Coronary artery (tissue), 2 donors: ENCODE measurements at regions not wholly inside any gene's neighbourhood (a gene's known extent, or its start where the extent isn't known, plus 50 kb on each side); places are given as distances from the start of the nearest gene placed in this dataset.

Experiments used
- DNase-seq: peaks from one replicate; pipeline ENCODE4 v3.0.0-alpha.2; 2017; ENCODE audit warnings: low spot score
- H3K27ac ChIP-seq, 2 donors: fragments of 200-600 bp; sonication (generic); one replicate each; pipeline ENCODE4 v1.5.1; 2016 to 2019
- H3K4me3 ChIP-seq: fragments of 200-600 bp; sonication (generic); 2 replicates; pipeline ENCODE4 v1.5.1; 2016; ENCODE audit warnings: mild to moderate bottlenecking, moderate library complexity
- TF ChIP-seq, protein P1 (sequence below): fragments of 200-600 bp; sonication (generic); IDR thresholded peaks from one replicate; pipeline ENCODE4 v1.5.1; 2019; ENCODE audit warnings: antibody characterized with exemption

DNA sequence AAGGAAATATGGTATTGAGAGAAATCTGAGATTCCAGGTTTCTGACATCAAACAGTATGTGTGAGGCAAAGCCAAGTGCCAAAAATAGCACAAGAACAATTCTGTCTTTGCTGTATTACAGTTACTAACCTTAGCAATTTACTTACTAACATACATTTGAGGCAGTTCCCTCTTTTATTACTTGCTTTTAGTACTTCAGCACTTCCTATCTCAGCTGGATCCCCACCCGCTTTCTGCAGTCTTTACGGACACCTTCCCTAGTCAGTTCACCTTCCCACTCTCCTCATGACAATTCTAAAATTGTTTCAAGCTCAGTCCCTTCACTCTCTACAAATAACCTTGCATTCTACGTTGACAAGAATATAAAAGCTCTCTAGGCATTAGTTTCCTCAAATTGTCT lies 79.2 kb downstream of the ELAPOR2 start:
- H3K27ac ChIP-seq: no peak overlapping the region

DNA sequence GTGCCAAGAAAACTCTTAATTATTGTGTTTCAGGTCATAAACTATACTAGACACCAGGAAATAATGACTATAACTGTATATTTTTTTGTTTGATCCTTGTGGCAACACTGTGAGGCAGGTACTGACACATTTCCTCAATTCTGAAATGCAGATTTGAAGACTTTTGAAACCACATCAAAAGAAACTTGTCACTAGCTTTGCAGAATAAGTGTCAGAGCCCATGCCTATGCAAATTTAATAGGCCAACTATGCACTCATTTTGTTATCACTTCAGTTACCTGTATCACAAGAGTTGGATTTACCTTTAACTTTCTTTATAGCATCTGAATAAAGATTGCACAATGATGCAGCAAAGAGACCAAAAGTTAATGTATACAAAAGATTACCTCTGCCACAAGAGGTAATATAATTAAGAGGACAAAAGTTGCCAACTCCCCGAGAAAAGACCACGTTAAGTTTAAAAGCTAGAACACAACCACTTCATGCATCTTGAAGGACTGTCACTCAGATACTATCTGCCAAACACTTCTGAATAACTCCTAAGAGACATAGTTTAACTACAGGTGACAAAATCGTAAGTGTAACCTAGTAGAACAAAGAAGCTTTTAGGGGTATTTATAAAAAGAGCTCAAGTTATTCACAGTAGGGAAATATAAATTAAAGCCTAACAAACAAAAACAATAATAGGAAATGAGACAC lies 80.5 kb downstream of the ELAPOR2 start:
- no peak for DNase-seq
- Histone ChIP-seq H3K4me3 (no peak overlapping the region), H3K27ac (no peak overlapping the region)
- TF ChIP-seq, protein P1, sequence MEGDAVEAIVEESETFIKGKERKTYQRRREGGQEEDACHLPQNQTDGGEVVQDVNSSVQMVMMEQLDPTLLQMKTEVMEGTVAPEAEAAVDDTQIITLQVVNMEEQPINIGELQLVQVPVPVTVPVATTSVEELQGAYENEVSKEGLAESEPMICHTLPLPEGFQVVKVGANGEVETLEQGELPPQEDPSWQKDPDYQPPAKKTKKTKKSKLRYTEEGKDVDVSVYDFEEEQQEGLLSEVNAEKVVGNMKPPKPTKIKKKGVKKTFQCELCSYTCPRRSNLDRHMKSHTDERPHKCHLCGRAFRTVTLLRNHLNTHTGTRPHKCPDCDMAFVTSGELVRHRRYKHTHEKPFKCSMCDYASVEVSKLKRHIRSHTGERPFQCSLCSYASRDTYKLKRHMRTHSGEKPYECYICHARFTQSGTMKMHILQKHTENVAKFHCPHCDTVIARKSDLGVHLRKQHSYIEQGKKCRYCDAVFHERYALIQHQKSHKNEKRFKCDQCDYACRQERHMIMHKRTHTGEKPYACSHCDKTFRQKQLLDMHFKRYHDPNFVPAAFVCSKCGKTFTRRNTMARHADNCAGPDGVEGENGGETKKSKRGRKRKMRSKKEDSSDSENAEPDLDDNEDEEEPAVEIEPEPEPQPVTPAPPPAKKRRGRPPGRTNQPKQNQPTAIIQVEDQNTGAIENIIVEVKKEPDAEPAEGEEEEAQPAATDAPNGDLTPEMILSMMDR: no peak

More for the DNA sequence above, 79.2 kb downstream of the ELAPOR2 start:
- no peak overlapping the region for H3K4me3 ChIP-seq
- DNase-seq: no peak
- TF ChIP-seq, protein P1: no peak

DNA sequence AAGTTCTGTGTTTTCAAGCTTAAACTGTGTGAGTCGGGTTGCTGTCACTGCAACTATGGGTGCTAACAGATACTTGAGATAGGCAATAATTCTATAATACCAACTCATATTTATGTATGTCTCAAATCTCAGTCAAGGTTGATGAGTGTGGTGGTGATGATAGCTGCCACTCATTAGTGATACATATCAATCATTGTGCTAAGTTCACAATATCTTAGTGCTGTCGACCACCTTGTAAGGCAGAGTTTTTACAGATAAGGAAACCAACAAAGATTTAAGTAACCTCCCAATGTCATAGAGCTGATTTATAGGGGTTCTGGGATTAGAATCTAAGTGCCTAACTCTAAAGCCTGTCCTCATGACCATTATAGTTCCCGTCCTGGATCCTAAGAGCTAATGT lies 82.5 kb downstream of the ELAPOR2 start:
- no peak overlapping the region for H3K4me3 ChIP-seq
- no peak overlapping the region for H3K27ac ChIP-seq
- no peak for DNase-seq
- TF ChIP-seq, protein P1: no peak

DNA sequence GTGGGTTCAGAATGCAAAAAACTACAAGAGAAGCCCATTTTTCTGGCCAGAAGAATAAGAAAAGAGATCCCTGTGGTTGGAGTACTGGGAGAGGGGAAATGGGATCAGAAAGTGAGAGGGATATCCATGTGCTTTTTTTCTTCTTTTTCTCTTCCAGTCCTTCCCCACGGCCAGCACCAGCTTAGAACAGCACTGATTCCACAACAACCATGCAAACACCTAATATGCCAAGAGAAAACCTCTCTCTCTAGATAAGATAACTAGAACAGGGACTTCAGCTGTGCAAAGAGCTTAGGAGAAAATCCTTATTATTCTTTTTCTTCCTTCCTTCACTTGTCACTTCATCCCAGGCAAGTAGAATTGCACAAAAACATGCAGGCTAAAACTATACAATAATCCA lies 83.5 kb downstream of the ELAPOR2 start:
- TF ChIP-seq, protein P1: no peak
- Histone ChIP-seq H3K27ac (no peak overlapping the region), H3K4me3 (no peak overlapping the region)
- DNase-seq: no peak

DNA sequence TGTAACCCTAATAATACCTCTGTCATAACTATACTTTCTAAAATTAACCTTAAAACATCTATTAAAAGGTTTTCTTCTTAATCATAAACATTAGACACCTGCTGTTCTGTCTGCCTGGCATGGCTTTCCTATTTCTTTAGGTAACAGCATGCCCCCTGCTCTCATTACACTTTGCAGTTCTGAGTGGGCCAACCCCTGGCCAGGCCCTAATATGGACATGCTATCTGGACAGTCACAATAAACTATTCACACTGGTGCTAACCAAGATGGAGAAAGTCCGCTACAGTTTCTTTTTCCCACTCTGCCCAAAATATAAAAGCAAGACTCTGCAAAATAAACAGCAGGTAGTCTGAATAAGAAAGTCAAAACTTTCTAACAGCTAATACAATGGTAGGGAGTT lies 84.0 kb downstream of the ELAPOR2 start:
- TF ChIP-seq, protein P1: no peak
- H3K4me3 ChIP-seq: no peak overlapping the region
- no peak overlapping the region for H3K27ac ChIP-seq
- no peak for DNase-seq

DNA sequence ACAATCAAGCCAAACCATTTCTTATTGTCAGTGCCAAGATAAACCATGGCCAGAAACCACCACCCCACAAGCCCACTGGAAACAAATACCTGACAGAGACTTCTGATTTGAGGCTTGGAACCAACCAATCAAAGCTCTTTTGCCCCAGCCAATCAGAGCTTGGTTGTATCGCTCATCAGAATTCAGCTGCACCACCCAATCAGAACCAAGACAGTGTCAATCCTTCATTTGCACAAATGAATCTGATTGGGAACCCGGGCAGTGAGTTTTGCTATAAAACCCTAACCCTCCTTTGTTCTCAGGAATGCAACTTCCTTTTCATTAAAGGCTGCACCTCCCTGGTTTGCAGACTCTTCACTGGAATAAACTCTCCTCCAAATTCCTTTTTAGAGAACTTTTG lies 87.4 kb downstream of the ELAPOR2 start:
- Histone ChIP-seq H3K4me3 (no peak overlapping the region), H3K27ac (no peak overlapping the region)
- TF ChIP-seq, protein P1: no peak
- no peak for DNase-seq

DNA sequence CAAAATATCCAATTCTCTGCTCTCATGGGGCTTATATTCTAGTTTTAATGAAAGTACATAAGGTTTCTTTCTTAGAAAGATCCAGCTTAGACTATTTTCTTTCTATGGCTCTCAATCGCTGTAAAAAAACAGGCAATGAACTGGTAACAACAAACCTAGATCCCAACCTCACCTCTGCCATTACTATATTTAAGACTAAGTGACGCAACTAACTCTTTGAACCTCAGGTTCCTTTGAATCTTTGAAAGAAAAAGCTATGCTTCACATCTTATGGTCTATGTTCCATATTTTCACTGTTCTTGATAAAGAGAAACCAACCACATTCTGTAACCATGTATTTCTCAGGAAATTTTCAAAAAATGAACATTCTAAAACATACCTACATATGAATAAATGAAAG lies 88.5 kb downstream of the ELAPOR2 start:
- Histone ChIP-seq H3K4me3 (no peak overlapping the region), H3K27ac (no peak overlapping the region)
- no peak for DNase-seq
- TF ChIP-seq, protein P1: no peak
